SJCRH30 (cell line): ENCODE measurements at regions not wholly inside any gene's neighbourhood (a gene's known extent, or its start where the extent isn't known, plus 50 kb on each side); places are given as distances from the start of the nearest gene placed in this dataset.
A peak's percentile ranks its signal among the peaks of the same experiment; 100 is the strongest.

Experiments used
- DNase-seq, 2 experiments: peaks; one replicate each; pipeline ENCODE4 v3.0.0-alpha.2; 2015 to 2020
- H3K27ac ChIP-seq: fragments of 250-450 bp; sonication (Bioruptor Pico); 2 replicates; pipeline ENCODE4 v1.5.1; 2020; ENCODE audit warnings: mild to moderate bottlenecking, moderate library complexity
- H3K27me3 ChIP-seq: fragments of 250-450 bp; sonication (Bioruptor Pico); 2 replicates; pipeline ENCODE4 v1.5.1; 2020; ENCODE audit warnings: mild to moderate bottlenecking, moderate library complexity
- H3K36me3 ChIP-seq: fragments of 250-450 bp; sonication (Bioruptor Pico); 2 replicates; pipeline ENCODE4 v1.5.1; 2020; ENCODE audit warnings: mild to moderate bottlenecking, moderate library complexity
- H3K4me1 ChIP-seq: fragments of 250-450 bp; sonication (Bioruptor Pico); 2 replicates; pipeline ENCODE4 v1.5.1; 2020; ENCODE audit warnings: mild to moderate bottlenecking, moderate library complexity
- H3K4me3 ChIP-seq: fragments of 250-450 bp; sonication (Bioruptor Pico); 2 replicates; pipeline ENCODE4 v1.5.1; 2020; ENCODE audit warnings: mild to moderate bottlenecking, moderate library complexity
- H3K9me3 ChIP-seq: fragments of 250-450 bp; sonication (Bioruptor Pico); replicated peaks from 2 replicates; pipeline ENCODE4 v1.5.1; 2020; ENCODE audit warnings: mild to moderate bottlenecking, moderate library complexity

- no peak for DNase-seq
- Histone ChIP-seq H3K4me1 (no peaks in the 10 kb centered on the region), H3K27me3 (peaks cover 17% of the 10 kb centered on the region), H3K9me3 (no peaks in the 10 kb centered on the region), H3K36me3 (no peaks in the 10 kb centered on the region), H3K27ac (no peak overlapping the region), H3K4me3 (no peak overlapping the region)
Observed at GRCh38 chr17:15177343-15177742, 87.8 kb downstream of the PMP22 start.

GRCh38 chr17:15175356-15175755 lies 89.8 kb downstream of the PMP22 start:
- DNase-seq, result no peak
- no peak overlapping the region for H3K27ac ChIP-seq
- peaks cover 17% of the 10 kb centered on the region for H3K27me3 ChIP-seq
- no peaks in the 10 kb centered on the region for H3K9me3 ChIP-seq
- H3K4me1 ChIP-seq, result no peaks in the 10 kb centered on the region
- no peaks in the 10 kb centered on the region for H3K36me3 ChIP-seq
- H3K4me3 ChIP-seq, result no peak overlapping the region

GRCh38 chr17:15171167-15172047 lies 93.7 kb downstream of the PMP22 start:
- Histone ChIP-seq H3K27me3 (no peaks in the 10 kb centered on the region; the same call in 1 of the 2 replicates), H3K4me1 (no peaks in the 10 kb centered on the region), H3K36me3 (no peaks in the 10 kb centered on the region), H3K4me3 (no peak overlapping the region), H3K9me3 (no peaks in the 10 kb centered on the region), H3K27ac (no peak overlapping the region)
- peak; percentile 71 to 82 for DNase-seq

- H3K9me3 ChIP-seq, result no peaks in the 10 kb centered on the region
- H3K36me3 ChIP-seq, result no peaks in the 10 kb centered on the region
- H3K27me3 ChIP-seq, result no peaks in the 10 kb centered on the region; the same call in 1 of the 2 replicates
- no peak overlapping the region for H3K4me3 ChIP-seq
- H3K4me1 ChIP-seq, result no peaks in the 10 kb centered on the region
- no peak overlapping the region for H3K27ac ChIP-seq
- no peak for DNase-seq
Observed at GRCh38 chr17:15169676-15170075, 95.5 kb downstream of the PMP22 start.

- Histone ChIP-seq H3K36me3 (no peaks in the 10 kb centered on the region), H3K4me1 (no peaks in the 10 kb centered on the region), H3K4me3 (no peak overlapping the region), H3K27ac (no peak overlapping the region), H3K9me3 (no peaks in the 10 kb centered on the region), H3K27me3 (no peaks in the 10 kb centered on the region; the same call in 1 of the 2 replicates)
- DNase-seq, result no peak
Observed at GRCh38 chr17:15168379-15168778, 96.7 kb downstream of the PMP22 start.

GRCh38 chr17:15161395-15161794 lies 103.7 kb downstream of the PMP22 start:
- Histone ChIP-seq H3K9me3 (no peaks in the 10 kb centered on the region), H3K4me1 (no peaks in the 10 kb centered on the region), H3K27ac (no peak overlapping the region), H3K4me3 (no peak overlapping the region), H3K36me3 (no peaks in the 10 kb centered on the region), H3K27me3 (no peaks in the 10 kb centered on the region; the same call in 1 of the 2 replicates)
- DNase-seq, result no peak

- DNase-seq, result no peak
- Histone ChIP-seq H3K9me3 (no peaks in the 10 kb centered on the region), H3K36me3 (no peaks in the 10 kb centered on the region), H3K4me1 (no peaks in the 10 kb centered on the region), H3K4me3 (no peak overlapping the region), H3K27me3 (peaks cover 5% of the 10 kb centered on the region), H3K27ac (no peak overlapping the region)
Observed at GRCh38 chr17:15157051-15157450, 108.1 kb downstream of the PMP22 start.

- Histone ChIP-seq H3K9me3 (no peaks in the 10 kb centered on the region), H3K27me3 (peaks cover 5% of the 10 kb centered on the region), H3K27ac (no peak overlapping the region), H3K36me3 (no peaks in the 10 kb centered on the region), H3K4me3 (no peak overlapping the region), H3K4me1 (no peaks in the 10 kb centered on the region)
- DNase-seq, result no peak
Observed at GRCh38 chr17:15154618-15155017, 110.5 kb downstream of the PMP22 start.

GRCh38 chr17:15145621-15146020 lies 119.5 kb downstream of the PMP22 start:
- H3K4me3 ChIP-seq, result no peak overlapping the region
- DNase-seq, result no peak

GRCh38 chr17:15143524-15143923 lies 121.6 kb downstream of the PMP22 start:
- no peaks in the 10 kb centered on the region for H3K4me1 ChIP-seq
- no peaks in the 10 kb centered on the region for H3K27me3 ChIP-seq
- no peaks in the 10 kb centered on the region for H3K36me3 ChIP-seq

More at GRCh38 chr17:15145621-15146020, 119.5 kb downstream of the PMP22 start:
- H3K9me3 ChIP-seq, result no peaks in the 10 kb centered on the region
- H3K4me1 ChIP-seq, result no peaks in the 10 kb centered on the region
- H3K36me3 ChIP-seq, result no peaks in the 10 kb centered on the region
- H3K27me3 ChIP-seq, result no peaks in the 10 kb centered on the region
- H3K27ac ChIP-seq, result no peak overlapping the region

GRCh38 chr17:15134363-15134762 lies 130.8 kb downstream of the PMP22 start:
- Histone ChIP-seq H3K4me1 (no peaks in the 10 kb centered on the region), H3K9me3 (peaks cover 5% of the 10 kb centered on the region; the same call in 1 of the 2 replicates), H3K36me3 (no peaks in the 10 kb centered on the region), H3K27ac (no peak overlapping the region), H3K4me3 (no peak overlapping the region), H3K27me3 (no peaks in the 10 kb centered on the region)
- no peak for DNase-seq

More at GRCh38 chr17:15143524-15143923, 121.6 kb downstream of the PMP22 start:
- H3K27ac ChIP-seq, result no peak overlapping the region
- H3K4me3 ChIP-seq, result no peak overlapping the region
- no peak for DNase-seq
- no peaks in the 10 kb centered on the region for H3K9me3 ChIP-seq

- Histone ChIP-seq H3K9me3 (peaks cover 5% of the 10 kb centered on the region; the same call in 1 of the 2 replicates), H3K4me1 (no peaks in the 10 kb centered on the region), H3K27ac (no peak overlapping the region), H3K4me3 (no peak overlapping the region), H3K36me3 (no peaks in the 10 kb centered on the region), H3K27me3 (no peaks in the 10 kb centered on the region)
- DNase-seq, result no peak
Observed at GRCh38 chr17:15133826-15134225, 131.3 kb downstream of the PMP22 start.

GRCh38 chr17:15133143-15133542 lies 132.0 kb downstream of the PMP22 start:
- no peak for DNase-seq
- Histone ChIP-seq H3K4me3 (no peak overlapping the region), H3K36me3 (no peaks in the 10 kb centered on the region), H3K27ac (no peak overlapping the region), H3K27me3 (no peaks in the 10 kb centered on the region), H3K9me3 (peaks cover 5% of the 10 kb centered on the region; the same call in 1 of the 2 replicates), H3K4me1 (no peaks in the 10 kb centered on the region)

- H3K27me3 ChIP-seq, result no peaks in the 10 kb centered on the region
- no peak for DNase-seq
- H3K4me3 ChIP-seq, result no peak overlapping the region
- H3K4me1 ChIP-seq, result no peaks in the 10 kb centered on the region
- H3K36me3 ChIP-seq, result no peaks in the 10 kb centered on the region
- H3K27ac ChIP-seq, result no peak overlapping the region
- H3K9me3 ChIP-seq, result peaks cover 5% of the 10 kb centered on the region; the same call in 1 of the 2 replicates
Observed at GRCh38 chr17:15130426-15130825, 134.7 kb downstream of the PMP22 start.

- H3K4me1 ChIP-seq, result no peaks in the 10 kb centered on the region
- H3K27ac ChIP-seq, result no peak overlapping the region
- DNase-seq, result no peak
- H3K36me3 ChIP-seq, result no peaks in the 10 kb centered on the region
- H3K4me3 ChIP-seq, result no peak overlapping the region
- peaks cover 5% of the 10 kb centered on the region; the same call in 1 of the 2 replicates for H3K9me3 ChIP-seq
- no peaks in the 10 kb centered on the region for H3K27me3 ChIP-seq
Observed at GRCh38 chr17:15129986-15130385, 135.1 kb downstream of the PMP22 start.
